NCI-H1436 treated with DMSO at 0.1 percent for 48 hours (cell line): ENCODE measurements at regions not wholly inside any gene's neighbourhood (a gene's known extent, or its start where the extent isn't known, plus 50 kb on each side); places are given as distances from the start of the nearest gene placed in this dataset.

Experiments used
- DNase-seq: peaks from one replicate; lab custom pipeline; 2025; lab: John Stamatoyannopoulos, UW

DNA sequence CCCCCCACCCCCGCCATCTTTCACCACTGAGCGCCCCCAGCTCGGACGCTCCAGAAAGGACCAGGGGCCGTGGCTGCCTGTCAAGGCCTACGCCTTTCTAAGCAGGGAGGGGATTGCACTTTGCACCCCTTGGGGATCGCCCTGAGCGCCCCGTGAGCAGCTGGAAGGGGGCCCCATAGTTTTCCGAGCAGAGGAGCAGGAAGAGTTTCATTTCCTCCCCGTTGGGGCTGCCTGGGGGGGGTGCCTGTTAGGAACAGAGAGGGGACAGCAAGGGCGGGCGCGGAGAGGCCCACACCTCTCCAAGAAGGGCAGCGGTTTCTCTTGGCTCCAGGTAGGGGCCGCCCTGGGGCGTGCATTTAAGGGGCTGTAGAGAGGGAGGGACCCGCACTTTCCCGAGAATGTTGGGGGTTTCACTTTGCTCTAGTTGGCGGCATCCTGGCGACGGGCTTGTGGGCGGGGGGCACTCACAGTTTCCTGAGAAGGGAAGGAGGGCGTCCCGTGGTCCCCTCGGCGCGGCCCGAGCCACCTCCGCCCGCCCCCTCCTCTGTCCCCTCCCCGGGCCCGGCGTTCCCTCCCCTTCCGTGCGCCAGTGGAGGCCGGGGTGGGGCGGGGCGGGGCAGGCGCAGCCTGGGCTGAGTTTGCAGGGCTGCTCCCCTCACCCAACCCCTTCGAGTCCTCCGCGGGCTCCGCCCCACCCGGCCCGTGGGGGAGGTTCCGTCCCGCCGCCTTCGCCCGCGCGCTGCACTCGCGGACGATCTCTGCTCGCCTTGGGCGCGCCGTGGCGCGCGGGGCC, 82.3 kb upstream of the CD99 start:
- DNase-seq, result no peak

DNA sequence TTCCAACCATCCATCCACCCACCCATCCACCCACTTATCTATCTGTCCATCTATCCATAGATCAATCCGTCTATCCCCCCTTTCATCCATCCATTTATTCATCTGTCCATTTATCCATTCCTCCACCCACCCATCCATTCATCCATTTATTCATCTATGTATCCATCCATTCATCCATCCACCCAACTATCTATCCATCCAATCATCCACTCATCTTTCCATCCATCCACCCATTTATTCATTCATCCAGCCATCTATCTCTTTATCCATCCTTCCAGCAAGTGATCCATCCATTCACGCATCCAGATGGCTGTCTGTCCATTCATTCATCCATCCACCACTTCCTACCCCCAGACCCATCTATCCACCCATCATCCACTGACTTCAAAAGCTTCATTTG, 84.0 kb upstream of the CD99 start:
- DNase-seq, result no peak

DNA sequence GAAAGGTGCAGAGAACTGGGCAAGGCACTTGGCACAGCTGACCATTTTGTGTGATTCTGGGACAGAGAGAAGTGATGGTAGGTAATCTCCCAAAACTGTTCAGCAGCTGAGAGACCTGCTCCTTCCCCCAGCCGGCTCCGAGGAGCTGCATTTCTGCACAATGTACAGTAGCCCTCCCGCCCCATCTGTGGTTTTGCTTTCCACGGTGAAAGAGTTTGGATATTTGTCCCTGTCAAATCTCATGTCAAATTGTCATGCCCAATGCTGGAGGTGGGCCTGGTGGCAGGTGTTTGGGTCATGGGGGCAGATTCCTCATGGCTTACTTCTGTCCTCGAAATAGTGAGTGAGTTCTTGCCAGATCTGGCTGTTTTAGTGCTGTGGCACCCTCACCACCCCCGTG, 90.5 kb upstream of the CD99 start:
- no peak for DNase-seq

DNA sequence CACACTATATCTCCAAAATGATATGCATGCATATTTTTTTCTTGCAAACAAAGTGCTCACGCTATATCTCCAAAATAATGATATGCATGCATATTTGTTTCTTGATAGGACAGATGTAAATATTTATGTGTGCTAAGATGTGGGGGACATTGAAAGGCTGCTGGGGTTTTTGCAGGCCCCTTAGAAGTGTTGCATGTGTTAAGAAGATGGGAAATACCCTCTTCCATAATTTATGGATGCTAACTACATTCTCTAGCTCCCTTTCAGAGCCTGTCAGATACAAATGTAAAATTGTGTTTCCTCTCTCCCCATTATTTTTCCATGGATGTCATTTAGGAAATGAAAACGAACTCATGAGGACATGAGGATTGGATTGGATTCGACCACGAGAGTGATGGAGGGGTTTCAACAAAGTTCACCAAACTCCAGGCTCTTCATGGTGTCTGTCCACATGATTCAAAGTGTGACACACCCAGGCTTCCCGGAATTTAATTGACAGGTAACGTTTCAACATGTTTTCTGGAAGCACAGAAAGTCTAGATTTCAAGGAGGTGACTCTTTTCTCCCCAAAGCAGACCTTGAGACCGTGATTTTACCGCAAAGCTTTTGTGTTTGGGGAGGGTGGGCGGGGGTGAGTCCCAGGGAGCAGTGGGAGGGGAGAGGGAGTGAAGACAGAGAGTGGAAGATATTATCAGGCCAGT, 94.4 kb upstream of the CD99 start:
- no peak for DNase-seq

DNA sequence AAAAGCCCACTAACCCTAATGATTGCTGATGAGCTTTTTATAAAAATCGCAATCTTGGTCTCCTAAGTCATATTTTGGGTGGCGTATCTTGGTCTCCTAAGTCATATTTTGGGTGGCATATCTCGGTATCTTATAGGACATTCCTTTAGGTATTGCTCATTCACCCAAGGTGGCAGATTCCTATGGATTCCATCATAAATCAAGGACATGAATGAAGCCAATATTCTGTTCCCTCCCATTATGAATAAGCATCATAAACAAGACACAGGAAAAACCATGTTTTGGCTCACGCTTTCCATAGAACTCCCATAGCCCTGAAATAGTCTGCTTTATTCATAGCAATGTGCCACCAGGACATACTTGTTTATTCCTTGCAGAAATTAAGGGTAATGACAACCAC, 95.0 kb upstream of the CD99 start:
- no peak for DNase-seq

DNA sequence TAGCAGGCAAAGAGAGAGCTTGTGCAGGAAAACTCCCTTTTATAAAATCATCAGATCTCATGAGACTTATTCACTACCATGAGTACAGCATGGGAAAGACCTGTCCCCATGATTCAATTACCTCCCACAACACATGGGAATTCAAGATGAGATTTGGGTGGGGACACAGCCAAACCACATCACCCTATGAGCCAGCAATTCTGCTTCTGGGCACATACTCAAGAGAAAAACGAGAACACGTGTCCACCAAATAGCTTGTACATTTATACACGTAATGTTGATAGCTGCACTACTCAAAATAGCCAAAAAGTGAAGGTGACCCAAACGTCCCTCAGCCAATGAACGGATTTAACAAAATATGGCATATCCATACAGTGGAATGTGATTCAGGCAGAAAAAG, 94.5 kb upstream of the DHRSX start:
- no peak for DNase-seq

DNA sequence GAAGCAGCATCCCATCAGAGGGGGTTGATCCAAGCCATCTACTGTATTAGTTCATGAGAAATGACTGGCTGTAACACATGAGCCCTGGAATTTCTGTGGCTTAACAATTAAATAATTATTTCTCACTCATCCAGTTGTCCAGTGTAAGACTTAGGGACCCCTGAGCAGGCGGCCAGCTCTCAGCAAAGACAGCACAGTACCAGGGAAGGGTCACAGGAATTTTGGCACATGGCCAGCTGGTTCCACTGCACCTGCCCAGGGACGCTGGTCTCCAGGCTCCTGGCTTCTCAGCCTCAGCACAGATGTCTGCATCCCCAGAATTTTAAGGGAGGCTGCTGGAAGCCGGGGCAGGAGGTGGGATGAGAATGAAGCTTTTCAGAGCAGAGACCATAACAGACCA, 93.7 kb upstream of the DHRSX start:
- DNase-seq, result no peak

DNA sequence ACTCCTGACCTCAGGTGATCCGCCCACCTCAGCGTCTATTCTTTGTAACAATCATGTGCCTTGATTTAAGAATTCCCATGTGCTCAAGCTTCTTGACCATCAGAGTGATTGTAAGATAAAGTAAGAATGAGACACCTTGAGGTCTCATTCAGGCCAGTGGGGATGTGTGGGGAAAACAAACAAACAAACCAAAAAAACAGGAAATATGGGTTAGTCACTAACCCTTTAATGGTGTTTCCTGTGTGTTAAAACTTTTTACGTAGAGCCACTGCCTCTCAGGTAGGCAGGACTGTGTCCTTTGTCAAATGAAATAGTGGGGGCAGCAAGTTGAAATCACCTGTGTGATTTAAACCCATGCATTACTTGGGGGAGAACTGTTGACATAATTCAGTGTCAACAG, 91.5 kb upstream of the DHRSX start:
- no peak for DNase-seq

DNA sequence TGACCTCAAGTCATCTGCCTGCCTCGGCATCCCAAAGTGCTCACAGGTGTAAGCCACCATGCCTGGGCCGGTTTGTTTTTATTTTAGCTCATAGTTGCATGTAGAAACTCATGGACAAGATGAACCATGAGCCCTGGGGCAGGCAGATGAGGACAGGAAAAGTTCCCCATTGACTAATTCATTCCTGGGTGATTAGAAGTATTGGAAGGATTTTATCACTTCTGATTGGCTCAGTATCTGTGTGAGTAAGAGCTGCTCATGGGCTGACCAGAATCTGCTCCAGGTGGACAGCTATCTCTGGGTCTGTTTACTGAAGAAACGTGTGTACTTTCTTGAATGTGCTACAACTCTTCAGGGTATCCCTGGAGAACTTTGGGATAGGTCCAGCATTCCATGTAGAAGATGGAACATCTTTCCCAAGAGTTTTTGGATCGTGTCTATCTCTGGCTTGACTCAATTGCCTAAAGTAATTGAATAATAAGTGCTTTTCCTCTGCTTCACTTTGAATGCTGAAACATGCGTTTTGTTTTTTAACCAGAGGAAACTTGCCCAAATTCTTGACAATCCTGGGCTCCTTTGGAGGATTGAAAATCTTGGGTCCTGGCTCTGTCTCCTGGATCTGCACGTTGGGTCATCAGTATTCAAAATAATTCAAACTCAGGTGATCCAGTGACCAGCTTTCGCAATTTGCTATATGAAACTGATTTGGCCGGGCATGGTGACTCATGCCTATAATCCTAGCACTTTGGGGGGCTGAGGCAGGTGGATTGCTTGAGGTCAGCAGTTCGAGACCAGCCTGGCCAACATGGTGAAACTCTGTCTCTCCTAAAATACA, 88.6 kb upstream of the DHRSX start:
- DNase-seq, result no peak

DNA sequence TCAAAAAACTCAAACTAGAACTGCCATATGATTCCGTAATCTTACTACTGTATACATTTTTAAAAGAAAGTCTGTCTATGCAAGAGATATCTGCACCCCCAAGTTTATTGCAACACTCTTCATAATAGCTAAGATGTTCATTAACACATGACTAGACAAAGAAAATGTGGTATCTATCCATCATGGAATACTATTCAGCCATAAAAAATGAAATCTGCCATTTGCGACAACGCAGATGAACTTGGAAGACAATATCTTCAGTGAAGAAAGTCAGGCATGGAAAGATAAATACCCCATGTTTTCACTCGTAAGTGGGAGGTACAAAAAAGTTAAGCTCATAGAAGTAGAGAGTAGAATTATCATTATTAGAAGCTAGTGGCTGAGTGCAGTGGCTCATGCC, 87.3 kb upstream of the DHRSX start:
- no peak for DNase-seq

DNA sequence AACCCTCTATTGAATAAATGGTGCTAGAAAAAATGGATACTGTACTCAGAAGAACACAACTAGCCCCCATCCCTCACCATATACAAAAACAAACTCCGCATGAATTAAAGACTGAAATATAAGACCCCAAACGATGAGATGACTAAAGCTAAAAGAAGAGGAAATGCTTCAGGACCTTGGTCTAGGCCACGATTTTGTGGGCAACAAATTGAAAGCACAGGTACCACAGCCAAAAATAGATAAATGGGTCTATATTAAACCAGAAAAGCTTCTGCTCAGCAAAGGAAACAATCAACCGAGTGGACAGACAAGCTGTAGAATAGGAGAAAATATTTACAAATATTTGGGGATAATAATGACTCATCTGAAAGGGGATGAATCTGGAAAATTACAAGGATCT, 86.4 kb upstream of the DHRSX start:
- DNase-seq, result no peak

DNA sequence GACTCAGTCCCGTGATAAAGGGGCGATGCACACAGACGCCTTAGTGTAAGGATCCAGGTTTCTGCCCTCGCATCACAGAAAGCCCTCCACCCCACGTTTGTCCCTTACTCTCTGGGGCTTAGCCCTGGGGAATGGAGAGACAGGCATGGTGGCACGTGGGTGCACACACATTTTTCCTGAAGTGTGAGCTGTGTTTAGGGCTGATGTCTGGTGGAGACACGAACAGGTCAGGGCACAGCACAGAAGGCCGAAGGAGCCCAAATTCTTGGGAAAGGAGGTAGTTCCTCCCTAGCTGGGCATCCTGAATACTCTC, 84.3 kb upstream of the DHRSX start:
- no peak for DNase-seq

DNA sequence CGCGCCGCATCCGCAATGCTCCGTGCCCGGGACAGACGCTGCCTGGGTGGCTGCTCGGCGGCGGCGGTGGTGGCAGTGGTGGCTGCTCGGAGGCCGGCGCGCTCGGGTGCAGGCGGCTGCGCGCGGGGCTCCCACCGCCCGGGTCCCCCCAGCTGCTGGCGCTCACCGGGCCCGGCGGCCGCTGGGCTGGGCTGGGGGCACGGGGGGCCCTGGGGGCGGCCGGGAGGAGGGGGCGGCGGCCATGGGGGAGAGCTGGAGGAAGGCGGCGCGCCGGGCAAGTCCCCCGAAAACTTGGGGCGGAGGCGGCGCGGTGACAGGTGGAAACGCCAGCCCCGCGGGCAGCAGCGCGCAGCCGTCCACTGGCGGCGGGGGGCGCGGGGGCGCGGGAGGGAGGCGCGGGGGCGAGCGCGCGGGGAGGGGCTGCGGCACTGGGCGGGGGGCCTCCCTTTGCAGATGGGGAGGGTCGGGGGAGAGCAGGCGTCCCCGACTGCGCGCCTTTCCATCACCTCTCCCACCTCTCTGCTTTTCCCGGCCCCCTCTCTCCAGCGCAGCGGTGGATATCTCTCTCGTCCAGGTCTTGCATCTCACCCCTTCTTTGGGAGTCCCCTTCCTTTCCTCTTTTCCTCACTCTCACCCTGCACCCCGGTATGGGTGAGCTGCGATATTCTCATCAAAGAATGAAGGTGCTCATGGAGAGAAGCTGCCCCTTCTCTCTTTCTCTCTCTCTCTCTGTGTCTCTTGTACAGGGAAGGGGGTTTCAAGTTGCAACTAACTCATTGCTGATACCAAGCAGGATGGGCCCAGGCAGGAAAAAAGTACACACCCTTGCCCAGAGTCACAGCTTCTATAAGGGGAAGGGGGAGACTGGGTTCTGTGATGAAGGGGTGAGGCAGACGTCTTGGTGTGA, 83.7 kb upstream of the DHRSX start:
- DNase-seq, result no peak

DNA sequence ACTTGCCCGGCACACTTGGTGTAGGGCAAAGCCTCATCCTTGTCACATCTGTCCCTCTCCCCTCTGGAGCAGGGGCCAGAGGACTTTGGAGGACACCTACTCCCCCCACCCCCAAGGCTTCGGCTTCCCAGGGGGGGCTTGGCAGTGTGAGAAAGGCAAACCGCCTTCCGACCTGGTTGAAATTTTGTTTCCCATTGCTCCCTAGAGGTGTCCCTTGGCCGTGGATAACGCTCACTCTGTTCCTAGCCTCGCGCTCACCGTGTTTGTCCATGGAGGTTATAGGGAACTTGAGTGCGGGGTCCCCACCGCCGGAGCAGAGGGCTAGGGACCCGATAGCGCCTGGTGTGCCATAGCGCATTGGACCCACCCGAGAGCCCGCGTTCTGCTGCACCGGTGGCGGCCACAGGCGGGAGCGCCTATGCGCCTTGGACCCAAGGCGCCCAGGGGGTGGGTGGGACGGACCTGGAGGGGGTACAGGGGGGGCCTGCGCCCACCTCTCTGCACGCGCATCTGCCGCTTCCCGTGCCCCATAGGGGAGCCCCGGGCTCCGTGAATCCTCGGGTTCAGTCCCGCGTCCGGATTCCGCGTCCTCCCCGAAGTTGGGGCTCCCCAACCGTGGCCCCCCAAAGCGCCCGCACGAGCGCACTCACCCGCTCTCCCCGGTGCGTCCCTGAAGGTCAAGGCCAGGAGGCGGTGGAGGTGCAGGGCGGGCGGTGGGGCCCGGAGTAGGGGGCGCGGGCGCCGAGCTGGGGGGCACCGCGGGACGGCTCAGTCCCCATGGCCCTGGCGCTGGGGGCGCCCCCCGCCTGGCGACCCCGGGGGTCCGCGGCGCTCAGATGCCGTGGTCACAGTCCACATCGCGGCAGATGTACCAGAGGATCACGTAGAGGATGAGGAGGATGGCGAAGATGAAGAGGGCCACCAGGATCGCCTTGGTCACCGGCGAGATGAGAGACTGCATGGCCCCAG, 82.7 kb upstream of the DHRSX start:
- no peak for DNase-seq

DNA sequence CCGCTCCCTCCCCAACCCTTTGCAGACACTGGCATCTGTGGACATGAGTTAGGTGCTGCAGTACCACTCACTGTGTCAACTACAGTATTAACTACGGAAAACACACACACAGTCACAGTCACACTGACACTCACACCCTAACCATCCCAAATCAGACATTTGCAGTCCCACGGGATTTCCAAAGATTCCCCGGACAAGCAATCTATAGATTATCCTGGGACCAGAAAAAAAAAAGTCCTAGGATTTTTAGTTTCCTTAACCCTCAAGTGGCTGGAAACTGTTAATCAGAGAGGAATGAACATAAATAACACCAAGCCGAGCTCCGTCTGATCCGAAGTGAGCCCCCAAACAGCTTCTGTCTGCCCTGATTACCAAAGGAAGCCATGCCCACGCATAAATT, 81.9 kb upstream of the DHRSX start:
- no peak for DNase-seq

DNA sequence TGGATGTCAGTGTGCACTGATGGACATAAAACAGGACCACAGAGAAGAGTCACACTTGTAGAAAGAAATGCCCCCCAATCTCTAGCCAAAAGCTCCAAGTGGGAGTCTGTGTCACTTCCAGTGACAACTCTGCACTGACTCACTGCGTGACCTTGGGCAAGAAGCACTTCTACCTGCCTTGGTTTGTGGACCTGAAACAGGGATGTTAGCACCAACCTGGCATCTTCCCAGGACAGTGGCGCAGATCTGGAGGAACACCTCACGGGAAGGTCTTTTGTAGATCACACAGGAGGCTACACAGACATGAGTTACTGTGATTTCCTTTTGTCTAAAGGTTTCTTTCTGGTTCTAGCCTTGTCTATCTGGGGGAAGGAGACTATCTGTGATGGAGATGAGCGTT, 80.5 kb upstream of the DHRSX start:
- DNase-seq, result no peak

DNA sequence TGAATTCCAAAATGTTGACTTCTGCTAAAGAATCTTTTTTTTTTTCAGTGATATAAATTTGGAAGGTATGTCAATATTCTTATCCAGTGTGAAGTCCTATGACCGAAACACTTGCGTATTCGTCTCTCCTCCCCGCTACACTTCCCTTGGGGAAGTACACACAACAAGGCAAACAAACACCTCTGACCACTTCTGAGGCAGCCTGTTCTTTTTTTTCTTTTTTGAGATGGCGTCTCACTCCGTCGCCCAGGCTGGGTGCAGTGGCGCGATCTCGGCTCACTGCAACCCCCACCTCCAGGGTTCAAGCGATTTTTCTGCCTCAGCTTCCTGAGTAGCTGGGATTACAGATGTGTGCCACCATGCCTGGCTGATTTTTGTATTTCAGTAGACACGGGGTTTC, 78.1 kb upstream of the DHRSX start:
- no peak for DNase-seq

DNA sequence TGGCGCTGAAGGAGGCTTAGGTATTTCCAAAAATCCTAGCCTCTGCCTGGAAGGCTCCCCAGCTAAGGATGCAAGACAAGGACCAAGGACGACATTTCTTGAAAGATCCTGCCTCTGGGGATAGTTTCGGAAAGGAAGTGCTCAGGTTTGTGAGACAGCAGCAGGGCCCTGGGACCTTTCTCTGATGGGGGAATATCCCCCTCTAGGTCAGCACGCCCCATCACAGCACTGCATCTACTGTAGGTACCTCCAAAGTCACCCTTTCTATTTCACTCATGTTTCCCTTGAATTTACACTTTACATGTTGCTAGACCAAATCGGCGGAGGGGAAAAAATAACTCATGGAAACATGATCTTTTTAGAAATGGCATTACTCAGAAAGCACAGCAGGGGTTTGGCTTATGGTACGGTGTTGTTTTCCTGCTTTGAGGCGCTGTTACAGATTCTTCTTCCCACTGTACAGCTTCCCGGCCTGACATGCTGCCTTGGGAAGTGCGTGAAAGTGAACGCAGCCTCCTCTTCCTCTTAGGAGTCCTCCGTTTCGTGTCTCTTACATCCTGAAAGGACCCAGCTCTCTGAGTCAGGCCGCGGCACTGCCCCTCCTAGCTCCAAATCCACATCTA, 77.2 kb upstream of the DHRSX start:
- no peak for DNase-seq

DNA sequence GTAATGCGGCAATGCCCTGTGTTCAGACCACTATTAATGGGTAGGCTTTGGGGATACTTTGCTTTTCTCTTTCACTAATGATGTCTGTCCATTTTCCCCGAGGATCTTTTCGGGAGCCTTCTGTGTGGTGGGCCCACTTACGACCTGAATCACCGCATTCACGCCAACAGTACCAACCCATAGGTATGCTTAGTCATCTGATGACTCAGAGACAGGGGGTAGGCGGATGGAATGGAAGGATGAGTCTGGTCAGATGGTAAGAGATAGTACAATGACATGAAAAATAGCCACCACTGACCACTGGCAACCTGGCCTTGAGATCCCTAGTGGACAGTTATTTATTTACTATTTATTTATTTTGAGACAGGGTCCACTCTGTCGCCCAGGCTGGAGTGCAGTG, 76.0 kb upstream of the DHRSX start:
- DNase-seq, result no peak

DNA sequence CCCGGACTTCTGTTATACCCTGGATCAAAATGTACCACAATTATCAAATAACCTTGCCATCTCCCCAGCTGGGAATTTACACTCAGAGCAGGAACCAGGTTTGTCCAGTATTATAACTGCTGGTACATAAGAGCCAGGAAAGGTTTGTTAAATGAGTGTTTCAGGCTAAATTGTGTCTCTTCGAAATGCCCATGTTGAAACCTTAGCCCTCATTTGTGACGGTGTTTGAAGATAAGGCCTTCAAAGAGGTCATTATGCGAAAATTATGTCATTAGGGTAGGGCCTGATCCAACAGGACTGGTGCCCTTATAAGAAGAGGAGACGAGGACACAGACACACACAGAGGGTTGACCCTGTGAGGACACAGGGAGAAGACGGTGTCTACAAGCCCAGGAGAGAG, 73.5 kb upstream of the DHRSX start:
- DNase-seq, result no peak

DNA sequence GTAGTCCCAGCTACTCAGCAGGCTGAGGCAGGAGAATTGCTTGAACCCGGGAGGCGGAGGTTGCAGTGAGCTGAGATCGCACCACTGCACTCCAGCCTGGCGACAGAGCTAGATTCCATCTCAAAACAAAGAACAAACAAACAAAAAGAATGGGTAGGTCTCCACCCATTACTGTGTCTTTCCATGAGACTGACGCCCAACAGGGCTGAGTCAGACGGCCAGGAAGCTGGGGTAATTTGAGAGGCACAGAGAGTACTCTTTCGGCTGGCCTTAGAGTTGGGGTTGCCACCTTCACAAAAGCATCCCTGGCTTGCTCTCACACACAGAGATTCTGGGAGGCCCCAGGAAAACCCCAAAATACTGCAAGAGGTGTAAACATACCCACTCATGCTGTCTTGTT, 72.0 kb upstream of the DHRSX start:
- no peak for DNase-seq
